Ovary (tissue), 3 donors: ENCODE measurements at regions not wholly inside any gene's neighbourhood (a gene's known extent, or its start where the extent isn't known, plus 50 kb on each side); places are given as distances from the start of the nearest gene placed in this dataset.

Experiments
- EP300 ChIP-seq: sonication (generic); formaldehyde crosslinking; IDR thresholded peaks from one replicate; pipeline ENCODE4 v1.6.1; 2017; ENCODE audit warnings: antibody characterized with exemption
- POLR2A ChIP-seq: fragments of 450-650 bp; IDR thresholded peaks from one replicate; pipeline ENCODE4 v1.6.1; 2017; ENCODE audit warnings: antibody characterized with exemption, mild to moderate bottlenecking, moderate library complexity
- TF ChIP-seq, protein P1 (sequence below), 3 donors: fragments of 450-650 bp in 2 of 3; fragments of 200-600 bp in 1 of 3; IDR thresholded peaks; one replicate each; pipeline versions ENCODE4 v1.5.1 to v1.8.0; 2016 to 2022; ENCODE audit warnings: antibody characterized with exemption in 3 of 3, mild to moderate bottlenecking in 1 of 3
- donor health status: DM: no; HTN: no; CAD: no.

DNA sequence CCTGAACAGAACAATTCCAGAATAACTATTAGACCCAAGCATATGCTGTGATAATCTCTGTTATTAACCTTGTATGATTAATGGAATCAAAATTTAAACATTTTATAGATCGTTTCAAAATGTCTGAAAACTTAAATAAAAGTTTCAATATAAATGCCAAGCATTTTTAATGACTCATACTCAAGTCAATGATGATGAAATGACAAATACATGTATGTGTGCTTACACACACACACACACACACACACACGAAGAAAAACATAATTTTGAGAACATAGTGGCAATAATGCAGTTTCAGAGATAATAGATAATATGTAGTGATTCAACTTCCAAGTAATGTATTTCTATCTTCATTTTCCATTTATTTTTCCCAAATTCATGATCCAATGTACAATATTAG lies 384.9 kb upstream of the FOXG1 start:
- TF ChIP-seq EP300: no peak
- TF ChIP-seq, protein P1, sequence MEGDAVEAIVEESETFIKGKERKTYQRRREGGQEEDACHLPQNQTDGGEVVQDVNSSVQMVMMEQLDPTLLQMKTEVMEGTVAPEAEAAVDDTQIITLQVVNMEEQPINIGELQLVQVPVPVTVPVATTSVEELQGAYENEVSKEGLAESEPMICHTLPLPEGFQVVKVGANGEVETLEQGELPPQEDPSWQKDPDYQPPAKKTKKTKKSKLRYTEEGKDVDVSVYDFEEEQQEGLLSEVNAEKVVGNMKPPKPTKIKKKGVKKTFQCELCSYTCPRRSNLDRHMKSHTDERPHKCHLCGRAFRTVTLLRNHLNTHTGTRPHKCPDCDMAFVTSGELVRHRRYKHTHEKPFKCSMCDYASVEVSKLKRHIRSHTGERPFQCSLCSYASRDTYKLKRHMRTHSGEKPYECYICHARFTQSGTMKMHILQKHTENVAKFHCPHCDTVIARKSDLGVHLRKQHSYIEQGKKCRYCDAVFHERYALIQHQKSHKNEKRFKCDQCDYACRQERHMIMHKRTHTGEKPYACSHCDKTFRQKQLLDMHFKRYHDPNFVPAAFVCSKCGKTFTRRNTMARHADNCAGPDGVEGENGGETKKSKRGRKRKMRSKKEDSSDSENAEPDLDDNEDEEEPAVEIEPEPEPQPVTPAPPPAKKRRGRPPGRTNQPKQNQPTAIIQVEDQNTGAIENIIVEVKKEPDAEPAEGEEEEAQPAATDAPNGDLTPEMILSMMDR (IDR thresholded peaks at IDR 0.05): no peak
- TF ChIP-seq POLR2A: no peak
